Body of pancreas (tissue), 4 donors: ENCODE measurements at regions not wholly inside any gene's neighbourhood (a gene's known extent, or its start where the extent isn't known, plus 50 kb on each side); places are given as distances from the start of the nearest gene placed in this dataset.

Experiments
- CTCF ChIP-seq, 7 experiments: fragments of 450-650 bp in 4 of 7; fragments of 200-600 bp in 3 of 7; sonication (generic) in 3 of 7; IDR thresholded peaks; one replicate each; pipeline ENCODE4 v1.5.1; 2016 to 2019; ENCODE audit warnings: antibody characterized with exemption in 7 of 7
- POLR2A ChIP-seq, 3 donors: fragments of 450-650 bp; IDR thresholded peaks; one replicate each; pipeline ENCODE4 v1.6.1; 2016; ENCODE audit warnings: antibody characterized with exemption in 3 of 3, mild to moderate bottlenecking in 2 of 3

GRCh38 chr1:173400387-173400995, 76.6 kb upstream of the PRDX6 start:
- TF ChIP-seq CTCF (IDR thresholded peaks at IDR 0.05), result no peak
- no peak for TF ChIP-seq POLR2A (IDR thresholded peaks at IDR 0.05)
